Sciatic nerve (tissue), 2 donors: ENCODE measurements at regions not wholly inside any gene's neighbourhood (a gene's known extent, or its start where the extent isn't known, plus 50 kb on each side); places are given as distances from the start of the nearest gene placed in this dataset.
"Not testable (repeated sequence)": the region's sequence is repeated elsewhere in the genome, so short reads cannot be mapped to it uniquely, and the experiment has no call there.

Experiments used
- ATAC-seq: fragments of 200-7000 bp; cut with Tn5 transposase; one replicate; pipeline ENCODE4 v1.9.1; 2020; ENCODE audit warnings: mild to moderate bottlenecking, moderate library complexity
- DNase-seq: peaks from one replicate; pipeline ENCODE4 v3.0.0-alpha.2; 2020; ENCODE audit warnings: low spot score
- intact Hi-C: fragments of 100-400 bp; cut with DNase I; formaldehyde crosslinking; loops from one replicate; pipeline ENCODE4 v1.14.2; 2022
- donor health status: DM: no; HTN: no; CAD: no.
- donor health status: DM: no; HTN: no; CAD: no.

GRCh38 chr7:41404375-41405074 lies 298.4 kb downstream of the INHBA start:
- intact Hi-C loops = no loop called here
- no peak for ATAC-seq
- DNase-seq = no peak

- DNase-seq (no peak), ATAC-seq (no peak)
- intact Hi-C loops = no loop called here
These were observed 299.6 kb downstream of the INHBA start for GRCh38 chr7:41403291-41403690.

- no peak for DNase-seq
- intact Hi-C loops = no loop called here
- no peak for ATAC-seq
These were observed 301.1 kb downstream of the INHBA start for GRCh38 chr7:41401833-41402232.

DNA sequence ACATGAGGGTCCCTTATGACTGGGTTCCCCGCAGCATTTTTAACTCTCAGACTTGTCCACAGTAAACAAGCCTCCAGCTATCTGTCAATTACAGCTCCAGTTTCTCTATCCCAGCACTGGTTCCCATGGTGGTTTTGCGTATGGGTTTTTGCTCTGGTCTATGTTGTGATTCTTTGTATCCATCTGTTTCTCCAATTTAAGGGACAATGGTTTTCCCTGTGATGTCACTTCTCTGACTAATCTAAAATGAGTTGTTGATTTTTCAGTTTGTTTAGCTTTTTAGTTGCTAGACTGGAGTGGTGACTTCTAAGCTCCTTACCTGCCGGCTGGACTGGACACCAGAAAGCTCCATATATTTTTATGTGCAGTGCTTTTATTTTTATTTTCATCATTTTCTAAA lies 303.7 kb downstream of the INHBA start:
- no peak for ATAC-seq
- DNase-seq = no peak
- intact Hi-C loops = no loop called here

DNA sequence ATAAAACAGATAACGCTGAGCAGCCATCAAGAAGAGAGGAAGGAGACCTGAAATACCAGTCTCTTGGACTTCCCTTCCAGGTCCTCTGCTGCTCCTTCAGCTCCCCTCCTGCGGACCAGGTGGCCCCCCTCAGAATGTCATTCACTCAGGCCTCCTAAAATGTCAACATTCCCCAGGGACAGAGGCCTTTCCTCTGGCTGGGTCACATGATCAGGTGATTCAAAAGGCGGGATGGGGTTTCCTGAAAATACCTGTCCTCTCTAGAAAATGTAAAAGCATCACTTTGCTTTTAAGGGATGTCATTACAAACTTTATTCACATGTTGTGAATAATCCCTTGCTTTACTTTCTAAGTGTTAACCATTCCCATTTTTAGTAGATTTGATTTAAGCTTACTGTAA lies 311.1 kb downstream of the INHBA start:
- intact Hi-C loops = no loop called here
- ATAC-seq (no peak), DNase-seq (no peak)

DNA sequence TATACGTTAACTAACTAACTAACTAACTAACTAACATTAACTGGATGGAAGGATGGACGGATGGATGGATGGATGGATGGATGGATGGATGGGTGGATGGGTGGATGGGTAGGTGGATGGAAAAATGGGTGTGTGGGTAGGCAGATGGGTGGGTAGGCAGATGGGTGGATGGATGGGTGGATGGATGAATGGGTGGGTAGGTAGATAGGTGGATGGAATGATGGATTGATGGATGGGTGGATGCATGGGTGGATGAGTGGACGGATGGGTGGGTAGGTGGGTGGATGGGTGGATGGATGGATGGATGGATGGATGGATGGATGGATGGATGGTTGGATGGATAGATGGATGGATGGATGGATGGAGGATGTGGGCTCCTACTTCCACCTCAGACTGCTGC lies 314.0 kb downstream of the INHBA start:
- ATAC-seq, DNase-seq, intact Hi-C loops: not testable (repeated sequence)

- DNase-seq = no peak
- no peak for ATAC-seq
- intact Hi-C loops = no loop called here
These were observed 316.9 kb downstream of the INHBA start for GRCh38 chr7:41385996-41386395.

DNA sequence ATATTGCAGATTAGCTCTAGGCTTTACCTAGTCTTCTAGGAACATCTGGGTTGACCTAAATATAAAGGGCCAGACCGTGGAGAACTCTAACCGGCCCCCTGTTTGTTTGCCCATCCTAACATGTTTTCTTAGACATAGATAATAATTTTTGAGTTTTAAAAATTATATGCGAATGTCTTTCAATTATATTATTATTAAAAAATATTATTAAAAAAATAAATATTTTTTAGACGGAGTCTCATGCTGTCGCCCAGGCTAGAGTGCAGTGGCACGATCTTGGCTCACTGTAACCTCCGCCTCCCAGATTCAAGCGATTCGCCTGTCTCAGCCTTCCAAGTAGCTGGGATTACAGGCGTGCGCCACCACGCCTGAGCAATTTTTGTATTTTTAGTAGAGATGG lies 318.5 kb downstream of the INHBA start:
- ATAC-seq (no peak), DNase-seq (no peak)
- intact Hi-C loops = no loop called here

DNA sequence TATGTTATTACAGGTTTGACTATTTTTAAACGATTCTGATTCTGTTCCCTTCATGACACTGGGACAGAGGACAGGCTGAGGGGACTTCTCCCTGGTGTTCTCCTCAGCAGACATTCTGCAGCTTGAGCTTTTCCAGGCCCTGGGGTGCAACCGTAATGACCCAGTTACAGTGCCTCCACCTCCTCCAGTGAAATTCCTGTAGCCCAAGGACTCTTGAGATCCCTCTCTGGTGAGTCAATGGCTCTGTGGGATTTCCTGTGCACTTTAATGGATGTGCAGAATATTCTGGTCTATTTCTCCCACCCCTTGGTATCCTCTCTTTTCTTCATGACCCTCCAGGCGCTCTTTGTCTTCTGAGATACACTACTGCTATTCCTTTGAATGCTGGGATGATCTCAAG lies 319.3 kb downstream of the INHBA start:
- ATAC-seq (no peak), DNase-seq (no peak)
- intact Hi-C loops = no loop called here

GRCh38 chr7:41378156-41378555 lies 324.7 kb downstream of the INHBA start:
- intact Hi-C loops = no loop called here
- no peak for ATAC-seq
- DNase-seq = no peak

DNA sequence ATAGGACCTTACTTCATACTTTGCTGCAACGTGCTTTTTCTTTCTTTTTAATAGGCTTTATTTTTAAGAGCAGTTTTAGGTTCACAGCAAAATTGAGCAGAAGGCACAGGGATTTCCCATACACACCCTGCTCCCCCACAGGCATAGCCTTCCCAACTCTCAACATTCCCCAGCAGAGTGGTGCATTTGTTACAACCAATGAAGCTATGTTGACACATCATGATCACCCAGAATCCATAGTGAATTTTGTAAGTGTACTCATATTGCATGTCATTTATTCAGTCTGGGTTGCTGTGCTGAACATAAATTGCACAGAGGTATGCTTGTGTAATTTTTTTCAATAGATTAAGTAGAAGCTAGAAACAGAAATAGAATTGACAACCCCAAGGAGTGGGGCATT lies 327.3 kb downstream of the INHBA start:
- DNase-seq = no peak
- ATAC-seq = no peak
- intact Hi-C loops = no loop called here

- ATAC-seq = no peak
- no peak for DNase-seq
- intact Hi-C loops = no loop called here
These were observed 328.6 kb downstream of the INHBA start for GRCh38 chr7:41374150-41374848.

DNA sequence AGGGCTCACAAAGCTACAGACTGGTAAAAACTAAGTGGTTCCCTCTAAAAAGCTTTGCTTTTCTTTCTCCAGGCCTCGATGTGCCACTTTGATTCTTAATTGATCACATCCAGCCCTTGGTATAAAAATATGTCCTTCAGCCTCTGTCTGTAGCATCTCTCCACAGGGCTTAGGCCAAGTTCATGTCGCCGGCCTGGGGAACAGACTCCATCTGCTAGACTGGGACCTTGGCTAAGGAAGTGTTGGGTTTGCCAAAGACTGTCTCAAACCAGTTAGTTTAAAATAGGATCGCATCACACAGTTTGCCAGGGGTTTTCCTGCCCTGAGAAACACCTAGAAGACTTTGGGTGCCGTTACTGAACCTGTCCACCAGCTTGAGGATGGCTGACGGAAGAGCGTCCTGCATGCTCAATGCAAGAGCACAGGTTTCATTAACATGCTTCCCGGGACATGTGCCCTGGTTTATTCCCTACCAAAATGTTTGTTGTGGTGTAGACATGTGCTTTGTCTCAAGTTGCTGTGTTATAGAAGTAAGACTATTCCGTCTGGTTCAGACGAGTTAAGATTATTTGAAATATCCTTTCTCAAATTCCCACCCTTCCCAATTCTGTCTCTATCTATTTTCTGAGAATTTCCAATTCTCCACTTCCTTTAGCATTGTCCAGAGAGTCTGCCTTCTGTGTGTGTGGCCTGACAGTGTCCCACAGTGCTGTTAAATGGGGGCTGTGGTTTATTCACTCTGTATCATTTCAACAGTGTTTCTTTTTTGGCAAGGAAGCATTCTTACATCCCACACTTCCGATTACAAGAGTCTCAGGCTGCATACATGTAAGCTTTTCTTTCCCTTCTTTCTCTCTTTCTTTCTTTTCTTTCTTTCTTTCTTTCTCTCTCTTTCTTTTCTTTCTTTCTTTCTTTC lies 334.7 kb downstream of the INHBA start:
- intact Hi-C loops = no loop called here
- DNase-seq (no peak), ATAC-seq (peak; percentile 50)

DNA sequence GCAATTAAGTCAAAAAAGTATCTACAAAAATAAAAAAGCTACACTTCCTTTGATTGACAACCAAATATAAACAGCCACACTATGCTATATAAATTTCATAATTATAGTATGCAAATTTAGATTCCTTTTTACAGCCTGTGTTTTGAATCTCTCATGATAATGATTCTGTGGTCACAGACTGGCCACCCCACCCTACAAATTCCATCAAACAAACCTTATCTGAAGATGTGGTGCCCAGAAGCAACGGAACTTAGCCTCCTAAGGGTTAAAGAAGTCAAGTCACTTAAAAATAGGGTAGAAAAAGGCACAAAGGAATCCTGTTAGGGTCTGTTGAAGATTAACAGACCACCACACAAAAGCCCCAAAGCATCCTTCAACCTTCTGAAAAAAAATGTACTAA lies 351.8 kb downstream of the INHBA start:
- DNase-seq = no peak
- no peak for ATAC-seq
- intact Hi-C loops = no loop called here

DNA sequence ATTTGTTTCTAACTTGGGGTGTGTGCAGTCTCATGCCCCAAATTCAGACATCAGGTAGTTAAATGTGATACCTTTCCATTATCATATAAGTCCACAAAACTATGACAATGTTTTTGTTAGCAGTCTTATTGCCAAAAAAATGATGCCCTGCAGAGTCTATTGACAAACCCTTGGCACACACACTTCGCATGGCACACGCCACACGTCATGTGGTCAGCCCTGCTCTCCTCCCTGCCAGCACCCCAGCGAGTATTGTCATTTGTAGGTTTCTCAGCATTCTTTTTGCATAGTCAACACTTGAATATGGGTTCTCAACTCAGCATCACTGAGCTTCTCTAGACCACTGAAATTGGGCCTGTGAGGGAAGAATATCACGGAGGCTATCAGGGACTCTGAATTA lies 356.0 kb downstream of the INHBA start:
- DNase-seq (no peak), ATAC-seq (no peak)
- intact Hi-C loops = no loop called here

- DNase-seq (no peak), ATAC-seq (no peak)
- intact Hi-C loops = loop anchor here (5.0 kb wide), 1 partner anchor 578 kb away; no protein-coding TSS in a partner anchor
These were observed 362.8 kb downstream of the INHBA start for GRCh38 chr7:41339913-41340676.

- DNase-seq (no peak), ATAC-seq (no peak)
- intact Hi-C loops = loop anchor here (5.0 kb wide), 1 partner anchor 575 kb away; no protein-coding TSS in a partner anchor
These were observed 365.9 kb downstream of the INHBA start for GRCh38 chr7:41336981-41337380.

GRCh38 chr7:41336455-41336952 lies 366.4 kb downstream of the INHBA start:
- ATAC-seq (no peak), DNase-seq (no peak)
- intact Hi-C loops = loop anchor here (5.0 kb wide), 1 partner anchor 574 kb away; no protein-coding TSS in a partner anchor
